NCI-H146 treated with DMSO at 0.1 percent for 48 hours (cell line): ENCODE measurements at regions not wholly inside any gene's neighbourhood (a gene's known extent, or its start where the extent isn't known, plus 50 kb on each side); places are given as distances from the start of the nearest gene placed in this dataset.

Source experiments
- DNase-seq: peaks from one replicate; lab custom pipeline; 2025; ENCODE audit not compliant: unreplicated experiment; lab: John Stamatoyannopoulos, UW

DNA sequence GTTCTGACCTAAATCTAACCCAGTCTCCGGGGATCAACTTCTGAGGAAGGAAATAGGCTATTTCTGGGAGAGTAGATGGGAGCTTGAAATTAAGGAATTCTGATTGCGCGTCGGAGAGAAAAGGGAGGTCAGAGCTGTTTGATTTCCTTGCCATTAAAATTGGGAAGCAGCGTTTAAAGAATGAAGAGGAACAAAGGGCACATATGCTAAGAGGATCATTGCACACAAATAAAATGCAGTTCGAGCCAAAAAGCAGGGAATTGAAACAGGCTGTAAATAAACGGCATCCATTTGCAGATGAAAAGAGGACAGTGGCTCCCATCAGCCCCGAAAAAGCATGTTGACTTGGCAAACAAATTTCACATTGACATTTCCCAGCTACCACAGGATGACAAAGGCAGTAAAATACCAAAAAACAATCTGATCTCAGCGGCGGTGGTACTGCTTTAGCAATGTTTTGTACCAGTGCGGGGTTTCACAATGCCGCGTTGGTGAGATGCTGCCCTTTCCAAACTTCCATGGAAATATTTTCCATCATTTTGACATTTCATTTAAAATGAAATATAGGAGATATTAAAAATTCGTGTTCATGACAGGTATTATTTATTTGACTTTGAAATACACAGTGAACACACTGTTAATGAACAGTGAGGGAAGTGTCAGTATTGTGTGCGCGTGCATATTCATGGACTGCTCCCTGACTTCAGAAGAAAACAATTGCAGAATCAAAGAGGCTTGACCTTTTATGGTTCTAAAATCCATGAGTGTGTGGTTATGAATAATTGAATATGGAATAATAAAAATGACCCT, 108.8 kb downstream of the SQOR start:
- DNase-seq: no peak

DNA sequence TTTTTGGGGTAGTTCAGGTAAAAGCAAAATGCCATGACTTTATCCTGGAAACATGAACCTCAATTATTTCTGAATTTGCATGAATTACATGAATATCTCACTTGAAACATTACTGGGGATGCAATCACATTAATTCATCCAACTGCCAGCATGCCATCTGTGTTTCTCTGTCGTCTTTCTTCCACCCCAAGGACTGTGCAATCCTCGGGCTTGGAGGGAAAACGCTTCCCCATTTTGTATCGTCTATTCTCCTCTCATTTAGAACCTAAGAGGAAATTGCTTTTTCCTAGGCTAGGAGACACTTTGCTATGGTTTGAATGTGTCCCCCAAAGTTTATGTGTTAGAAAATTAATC, 109.4 kb downstream of the SQOR start:
- no peak for DNase-seq

DNA sequence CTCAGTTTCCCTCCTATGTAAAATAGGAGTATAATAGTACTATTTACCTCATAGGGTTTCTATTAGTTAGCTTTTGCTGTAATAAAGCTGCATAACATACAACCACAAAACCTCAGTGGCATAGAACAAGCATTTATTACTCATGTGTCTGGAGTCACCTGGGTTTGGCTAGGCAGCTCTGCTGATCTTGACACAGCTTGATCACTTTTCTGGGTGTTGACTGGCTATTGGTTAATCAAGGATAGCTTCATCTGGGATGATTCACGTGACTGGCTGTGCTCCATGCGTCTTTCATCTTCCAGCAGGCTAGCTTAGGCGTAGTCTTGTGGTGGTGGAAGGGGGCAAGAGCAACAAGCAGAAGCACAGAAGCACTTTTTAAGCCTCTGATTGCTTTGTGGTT, 112.6 kb downstream of the SQOR start:
- no peak for DNase-seq

DNA sequence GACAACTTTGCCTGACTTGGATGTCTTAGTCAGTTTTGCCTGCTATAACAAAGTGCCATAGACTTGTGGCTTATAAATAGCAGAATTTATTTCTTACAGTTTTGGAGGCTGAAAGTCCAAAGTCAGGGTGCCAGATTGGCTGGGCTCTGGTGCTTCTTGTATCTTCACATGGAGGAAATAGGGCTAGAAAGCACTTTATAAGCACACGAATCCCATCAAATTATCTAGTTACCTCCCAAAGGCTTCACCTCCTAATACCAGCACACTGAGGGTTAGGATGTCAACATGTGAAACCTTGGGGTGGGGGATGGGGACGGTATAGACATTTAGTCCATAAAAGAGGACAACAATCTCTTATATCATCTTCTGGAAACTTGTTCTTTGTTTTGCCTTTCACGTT, 116.8 kb downstream of the SQOR start:
- no peak for DNase-seq

DNA sequence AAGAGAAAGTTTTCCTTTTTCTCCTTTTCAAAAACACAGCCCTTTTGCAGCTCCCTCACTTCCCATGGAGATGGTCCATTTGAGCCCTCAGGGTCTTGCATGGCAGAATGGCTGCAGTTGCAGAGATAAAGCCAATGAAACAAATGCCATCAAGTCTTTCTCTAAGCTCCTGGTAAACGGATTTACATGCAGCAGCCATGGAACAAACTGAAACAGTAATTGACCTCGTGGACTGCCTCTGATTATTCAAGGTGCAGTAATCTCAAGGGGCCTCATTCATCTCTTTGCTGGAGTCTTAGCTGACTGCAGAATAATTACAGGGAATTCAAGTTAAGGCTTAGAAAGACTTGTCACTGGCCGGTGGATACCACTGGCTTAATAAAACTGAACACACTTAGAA, 125.1 kb downstream of the SQOR start:
- DNase-seq: no peak

DNA sequence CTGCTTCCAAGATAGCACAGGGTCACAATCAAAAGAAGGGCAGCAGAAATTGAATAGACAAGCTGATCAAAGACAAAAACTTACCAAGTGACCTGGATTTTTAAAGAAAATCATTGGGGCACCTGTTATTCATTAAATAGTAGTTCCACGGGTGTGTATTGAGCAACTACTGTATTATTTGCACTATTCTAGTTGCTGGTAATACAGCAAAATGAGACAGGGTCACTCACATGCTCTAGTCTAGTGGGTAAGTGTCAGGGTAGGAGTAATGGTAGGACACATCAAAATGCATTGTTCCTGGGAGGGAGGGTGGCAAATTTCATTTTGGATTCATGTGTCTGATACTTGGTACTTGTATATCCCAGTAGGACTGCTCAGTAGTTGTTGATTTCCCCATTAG, 127.9 kb downstream of the SQOR start:
- DNase-seq: no peak

DNA sequence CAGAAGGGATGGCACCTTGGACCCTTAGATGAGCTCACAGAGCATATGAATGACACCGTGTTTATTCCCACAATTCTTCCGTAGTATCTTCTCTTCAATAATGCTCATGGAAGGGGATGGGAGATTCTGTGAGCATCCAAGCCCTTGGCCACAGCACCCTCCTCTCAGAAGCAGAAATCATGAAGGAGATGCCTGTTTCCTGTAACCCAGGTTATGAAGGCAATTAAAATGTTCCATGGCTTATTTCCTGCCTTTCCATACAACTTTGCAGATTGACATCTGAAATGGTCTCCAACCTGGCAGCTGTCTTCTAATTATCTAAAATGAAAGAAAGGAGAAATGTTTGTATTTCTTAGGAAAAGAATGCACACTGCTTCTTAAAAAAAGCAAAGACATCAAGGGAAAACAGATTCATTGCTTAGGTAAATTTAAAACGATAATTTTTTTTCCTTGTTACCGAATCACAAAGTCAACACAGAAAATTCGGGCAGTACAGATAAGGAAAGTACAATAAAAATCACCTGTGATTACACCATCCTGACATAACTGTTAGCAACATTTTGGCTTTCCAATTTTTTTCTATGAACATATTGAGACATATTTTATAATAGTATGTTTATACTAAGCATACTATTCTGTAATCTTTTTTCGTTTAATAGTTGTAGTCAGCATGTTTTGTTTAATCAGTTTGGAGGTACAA, 128.5 kb downstream of the SQOR start:
- peak; percentile 11 for DNase-seq

DNA sequence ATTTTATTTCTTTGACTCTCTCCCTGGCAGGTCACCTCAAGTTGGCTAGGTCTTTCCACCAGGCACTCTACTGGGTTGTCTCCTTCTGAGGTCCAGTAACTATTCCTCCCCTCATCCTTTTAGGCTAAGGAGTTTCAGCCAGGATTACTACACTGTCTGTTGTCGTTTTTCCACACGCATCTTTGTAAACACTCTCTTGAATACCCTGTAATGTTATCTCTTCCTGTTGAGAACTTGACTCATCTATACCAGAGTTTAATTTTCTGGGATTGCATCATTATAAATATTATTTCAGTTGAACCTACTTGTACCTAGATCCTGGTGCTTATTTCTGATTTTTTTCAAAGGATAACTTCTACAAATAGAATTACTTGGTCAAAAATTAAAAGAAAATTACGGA, 138.3 kb downstream of the SQOR start:
- no peak for DNase-seq

DNA sequence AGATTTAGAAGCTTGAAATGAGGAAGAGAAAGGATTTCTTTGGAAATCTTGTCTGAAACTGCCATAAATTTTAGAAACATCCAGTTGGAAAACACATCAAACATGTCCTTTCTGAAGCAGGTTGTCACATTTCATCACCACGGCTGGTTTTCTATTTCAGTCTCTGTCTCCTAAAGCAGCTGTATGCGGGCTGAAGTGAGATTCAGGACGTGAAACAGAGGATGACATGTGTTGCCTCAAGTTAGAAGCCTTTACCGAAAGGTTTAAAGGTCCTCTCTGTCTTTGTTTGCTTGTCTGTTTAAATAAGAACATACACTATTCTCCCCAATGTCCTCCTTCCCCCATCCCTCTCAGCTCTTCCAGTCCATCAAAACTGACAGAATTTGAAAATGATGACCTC, 141.9 kb downstream of the SQOR start:
- DNase-seq: no peak

DNA sequence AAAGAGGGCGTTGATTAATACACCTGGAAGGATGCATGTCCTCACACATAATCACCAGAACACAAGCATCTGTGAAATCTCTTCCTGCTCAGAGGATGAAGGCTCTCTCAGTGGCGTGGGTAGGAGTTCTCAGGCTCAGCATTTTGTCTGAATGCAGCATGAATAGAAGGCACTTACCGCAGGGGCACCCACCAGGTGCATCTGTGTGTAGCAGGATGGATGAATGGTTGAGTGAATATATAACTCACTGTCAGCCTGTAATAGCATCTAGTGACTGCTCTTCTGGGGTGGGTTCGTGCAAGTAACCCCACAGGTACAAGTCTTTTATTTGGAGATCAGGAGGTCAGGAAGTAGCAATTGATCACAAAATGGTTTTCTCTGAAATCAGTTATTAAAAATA, 143.0 kb downstream of the SQOR start:
- no peak for DNase-seq

DNA sequence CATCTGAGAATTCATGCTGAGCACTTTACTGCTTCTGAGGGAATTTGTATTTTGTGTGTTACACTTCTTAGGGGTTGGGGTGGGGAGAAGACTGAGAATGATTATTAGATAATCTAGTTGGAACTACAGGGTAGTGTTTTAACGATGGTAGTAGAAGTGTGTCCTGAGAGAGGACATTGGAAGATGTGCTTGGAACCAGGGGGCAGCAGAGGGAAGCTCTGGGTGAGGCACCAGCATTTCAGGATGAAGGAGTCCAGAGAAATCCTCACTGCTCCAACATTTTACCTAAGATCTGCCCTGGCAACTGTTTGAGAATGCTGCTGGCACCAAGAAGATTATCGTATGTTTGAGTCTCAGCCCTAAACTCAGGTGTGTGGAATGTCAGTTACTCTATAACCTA, 145.5 kb downstream of the SQOR start:
- DNase-seq: no peak

DNA sequence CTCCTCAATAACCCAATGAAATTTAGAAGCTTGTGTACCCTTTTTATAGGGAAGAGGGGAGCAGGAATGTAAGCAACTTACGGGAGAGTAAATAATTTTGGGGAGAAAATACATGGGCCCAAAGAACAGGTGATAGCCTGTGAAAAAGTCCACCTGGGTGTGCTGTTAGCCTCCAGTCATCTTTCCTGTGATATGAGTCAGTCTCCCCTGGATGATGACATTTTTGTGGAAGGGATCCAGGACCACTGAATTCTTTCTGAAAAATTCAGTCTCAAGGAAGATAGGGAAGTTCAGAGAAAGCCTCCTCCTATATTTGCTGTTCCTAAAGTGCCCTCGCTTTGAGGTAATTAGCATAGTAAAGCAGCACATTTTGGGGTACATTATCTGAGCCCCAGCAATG, 149.8 kb downstream of the SQOR start:
- DNase-seq: no peak

DNA sequence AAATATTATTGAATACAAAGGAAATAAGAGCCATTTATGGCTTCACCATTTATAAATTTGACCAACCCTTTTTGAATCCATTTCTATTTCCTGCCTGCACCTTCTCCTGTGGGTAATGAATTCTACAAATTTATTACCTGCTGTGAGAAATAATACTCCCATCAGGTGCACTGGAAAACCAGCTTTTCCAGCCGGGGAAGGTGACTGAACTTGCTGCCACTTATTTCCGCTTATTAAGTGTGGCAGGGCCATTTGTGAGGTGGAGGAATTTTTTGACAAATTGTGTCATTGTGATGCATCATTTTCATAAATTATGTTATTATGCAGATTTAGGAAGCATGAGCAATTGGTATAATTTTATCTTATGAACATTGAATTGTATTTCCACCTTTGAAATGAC, 151.1 kb downstream of the SQOR start:
- DNase-seq: peak; percentile 54

DNA sequence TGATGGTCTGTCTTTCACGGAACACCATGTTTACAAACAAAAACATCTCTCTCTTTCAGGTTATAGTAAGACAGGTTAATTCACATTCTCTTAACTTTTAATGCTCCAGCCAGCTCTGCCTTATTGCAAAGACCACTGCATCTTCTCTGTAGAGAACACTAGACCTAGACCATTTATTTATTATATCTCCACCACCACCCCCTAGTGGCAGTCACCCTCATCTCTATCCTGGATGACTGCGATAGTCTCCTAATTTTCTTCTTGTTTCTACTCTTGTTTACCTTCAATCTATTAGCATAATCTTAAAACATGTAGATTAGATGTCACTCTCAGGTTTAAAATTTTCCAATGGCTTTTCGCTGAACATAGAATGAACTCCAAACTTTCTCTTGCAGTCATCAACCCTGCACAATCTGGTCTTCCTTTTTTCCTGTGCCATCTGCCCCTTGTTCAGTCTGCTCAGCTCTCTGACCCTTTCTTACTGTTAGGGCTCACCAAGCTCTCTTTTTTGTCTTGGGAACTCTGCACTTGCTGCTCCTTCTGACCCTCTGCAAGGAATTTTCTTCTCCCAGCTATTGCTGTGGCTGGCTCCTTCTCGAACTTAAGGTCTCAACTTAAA, 155.6 kb downstream of the SQOR start:
- DNase-seq: peak; percentile 22

DNA sequence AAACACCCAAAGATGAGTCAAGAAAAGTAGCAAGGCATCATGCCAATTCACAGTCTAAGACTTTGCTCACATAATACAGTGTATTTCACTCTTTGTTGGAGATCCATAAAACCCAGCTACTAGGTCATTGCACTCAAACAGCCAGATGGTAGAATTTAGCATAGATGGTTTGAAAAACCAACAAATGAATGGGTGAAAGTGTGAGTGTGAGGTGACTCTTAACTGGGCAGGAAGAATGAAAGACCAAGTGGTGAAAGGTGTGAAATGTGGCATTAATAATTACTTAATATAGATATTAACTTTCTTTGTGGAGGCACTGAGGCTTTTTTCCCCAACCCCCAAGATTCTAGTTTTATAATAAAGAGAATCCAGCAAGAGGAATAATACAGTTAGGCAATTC, 159.5 kb downstream of the SQOR start:
- no peak for DNase-seq

DNA sequence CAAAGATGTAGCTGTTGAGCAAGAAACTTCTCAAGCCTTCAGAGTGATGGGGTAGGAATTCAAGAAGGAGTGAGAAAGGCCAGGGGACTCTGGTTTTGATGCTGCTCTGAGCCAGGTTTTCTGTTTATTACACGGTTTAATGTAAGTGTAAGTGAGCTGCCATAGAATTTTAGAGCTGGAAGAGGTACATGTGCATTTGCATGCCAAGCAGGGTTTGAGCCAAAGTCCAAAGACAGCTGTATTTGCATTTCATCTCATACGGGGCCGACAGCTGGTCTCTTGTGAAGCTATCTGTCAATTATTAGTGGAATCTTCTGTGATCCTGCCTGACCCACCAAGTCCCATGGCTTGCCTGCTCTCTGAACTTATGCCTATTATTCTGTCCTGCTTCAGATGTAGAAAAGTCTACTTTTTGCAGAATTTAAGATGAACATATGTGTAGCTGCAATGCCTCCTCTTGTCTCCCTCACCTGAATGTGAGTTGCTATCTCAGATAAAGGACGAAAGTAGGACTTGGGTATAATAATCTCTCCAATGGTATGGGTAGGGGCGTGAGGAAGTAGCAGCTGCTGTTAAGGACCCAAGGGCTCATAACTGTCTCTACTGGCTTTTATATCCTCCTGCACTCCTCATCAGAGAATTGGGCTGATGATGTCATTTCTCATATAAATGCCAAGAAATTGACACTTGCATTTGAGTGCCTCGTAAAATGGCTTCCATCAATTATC, 160.0 kb downstream of the SQOR start:
- peak; percentile 60 for DNase-seq

DNA sequence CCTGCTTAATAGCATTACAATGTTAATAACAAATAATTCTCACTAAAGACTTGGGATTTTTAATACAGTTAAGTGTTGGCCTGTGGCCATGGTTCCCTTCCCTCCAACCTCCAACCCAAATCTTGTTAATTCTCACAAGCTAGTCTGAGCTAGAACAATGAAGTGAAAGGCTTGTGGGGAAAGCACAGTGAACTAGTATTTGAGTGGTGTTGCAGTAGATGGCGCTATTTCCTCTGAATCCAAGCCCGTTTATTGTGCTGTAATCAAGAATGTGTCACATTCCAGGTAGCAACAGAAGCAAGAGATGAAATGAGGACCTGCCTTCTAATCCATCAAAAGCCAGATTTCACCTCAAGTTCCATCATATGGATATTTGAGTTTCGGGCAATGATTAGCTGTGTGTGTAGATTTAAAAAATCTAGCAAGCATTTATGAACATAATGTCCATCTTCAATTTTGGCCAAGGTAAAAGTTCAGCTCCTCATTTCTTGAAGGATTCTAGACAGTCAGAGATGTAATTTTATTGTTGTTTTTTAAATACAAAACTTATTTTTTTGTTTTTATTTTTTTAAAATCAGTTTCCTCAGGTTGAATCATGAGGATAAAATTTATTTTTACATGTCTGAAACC, 160.7 kb downstream of the SQOR start:
- DNase-seq: peak; percentile 88

DNA sequence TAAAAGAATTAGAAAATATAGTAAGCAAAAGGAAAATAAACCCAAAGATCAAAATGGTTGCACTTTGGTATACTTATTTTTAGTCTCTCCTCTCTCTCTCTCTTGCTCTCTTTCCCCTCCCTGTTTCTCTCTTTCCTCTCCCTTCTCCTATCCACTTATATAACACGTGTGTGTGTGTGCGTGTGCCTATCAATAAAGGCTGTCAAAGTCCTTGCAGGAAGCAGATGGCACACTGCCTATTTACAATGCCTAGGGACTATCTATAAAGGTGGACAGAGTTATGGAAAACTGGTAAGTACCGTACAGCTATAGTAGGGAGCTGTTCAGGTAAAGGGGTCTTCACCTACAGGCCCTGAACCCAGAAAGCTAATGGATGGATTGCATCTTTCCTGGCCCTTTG, 161.6 kb downstream of the SQOR start:
- DNase-seq: peak; percentile 23

DNA sequence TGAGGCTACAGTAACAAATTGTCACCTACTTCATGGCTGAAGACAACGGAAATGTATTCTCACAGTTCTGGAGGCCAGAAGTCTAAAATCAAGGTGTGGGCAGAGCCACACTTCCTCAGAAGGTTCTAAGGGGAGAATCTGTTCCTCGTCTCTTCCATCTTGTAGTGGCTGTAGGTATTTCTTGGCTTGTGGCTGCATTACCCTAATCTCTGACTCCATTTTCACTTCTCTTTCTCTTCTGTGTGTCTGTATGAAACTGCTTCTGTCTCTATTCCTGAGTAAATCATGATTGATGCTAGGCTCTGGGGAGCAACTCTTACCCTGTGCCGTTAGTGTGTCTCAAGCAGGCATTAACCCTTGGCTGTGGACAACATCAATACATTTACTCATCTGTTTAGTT, 164.7 kb downstream of the SQOR start:
- no peak for DNase-seq

DNA sequence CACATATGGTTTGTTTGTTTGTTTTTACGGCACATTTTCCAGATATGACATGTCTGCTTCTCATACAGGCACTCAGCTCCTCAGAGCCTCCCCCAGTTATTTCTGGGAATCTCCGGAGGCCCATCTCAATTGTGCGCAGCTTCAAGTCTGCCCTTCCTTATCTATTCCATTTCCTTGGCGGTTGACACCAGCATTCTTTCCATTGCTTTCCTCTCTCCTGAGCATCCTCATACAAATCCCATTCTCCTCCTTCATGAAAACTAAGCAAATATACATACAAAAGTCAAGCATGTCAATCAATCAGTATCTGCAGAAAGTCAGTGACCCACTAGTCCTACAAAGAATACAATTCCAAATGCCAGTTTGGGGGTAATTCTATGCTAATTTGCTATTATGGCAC, 166.7 kb downstream of the SQOR start:
- DNase-seq: peak; percentile 86

DNA sequence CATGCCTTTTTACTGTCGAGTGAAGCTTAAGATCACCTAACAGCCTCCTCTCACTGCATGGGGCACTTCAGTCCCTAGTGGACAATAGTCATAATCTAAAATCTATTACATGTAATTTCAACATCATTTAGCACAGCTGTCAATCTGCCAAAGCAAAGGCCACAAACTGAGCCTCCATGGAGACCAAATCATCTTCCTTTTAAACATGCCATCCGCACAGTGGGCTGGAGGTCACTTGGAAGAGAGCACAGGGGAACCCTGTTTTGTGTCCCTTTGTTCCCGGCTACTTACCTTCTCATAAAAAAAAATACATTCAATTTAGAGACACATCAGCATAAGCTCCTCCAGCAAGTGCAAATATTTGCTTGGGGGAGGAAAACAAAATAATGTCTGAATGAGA, 167.3 kb downstream of the SQOR start:
- DNase-seq: peak; percentile 96
